ENCODE measurements at regions not wholly inside any gene's neighbourhood (a gene's known extent, or its start where the extent isn't known, plus 50 kb on each side); places are given as distances from the start of the nearest gene placed in this dataset.

- no peak for TF ChIP-seq CTCF (IDR thresholded peaks at IDR 0.05; ENCODE audit: insufficient read depth, low read length, poor library complexity, severe bottlenecking)
- no peaks in the 10 kb centered on the region for H3K27me3 ChIP-seq (ENCODE audit: control insufficient read depth, insufficient read depth, low read length)
- H3K4me3 ChIP-seq (ENCODE audit: low read depth, low read length) = no peak overlapping the region
- no peaks in the 10 kb centered on the region for H3K36me3 ChIP-seq (ENCODE audit: control insufficient read depth, insufficient read depth, low read length)
- no peak for DNase-seq (ENCODE audit: low read depth)
Measured at GRCh38 chr13:79646880-79647279, 165.9 kb downstream of the NDFIP2 start.

- Histone ChIP-seq H3K4me3 (ENCODE audit: low read depth, low read length) (no peak overlapping the region), H3K36me3 (ENCODE audit: control insufficient read depth, insufficient read depth, low read length) (no peaks in the 10 kb centered on the region), H3K27me3 (ENCODE audit: control insufficient read depth, insufficient read depth, low read length) (no peaks in the 10 kb centered on the region)
- no peak for TF ChIP-seq CTCF (IDR thresholded peaks at IDR 0.05; ENCODE audit: insufficient read depth, low read length, poor library complexity, severe bottlenecking)
- no peak for DNase-seq (ENCODE audit: low read depth)
Measured at GRCh38 chr13:79645569-79645968, 164.6 kb downstream of the NDFIP2 start.

GRCh38 chr13:79642596-79642995 lies 161.6 kb downstream of the NDFIP2 start:
- Histone ChIP-seq H3K4me3 (ENCODE audit: low read depth, low read length) (no peak overlapping the region), H3K36me3 (ENCODE audit: control insufficient read depth, insufficient read depth, low read length) (no peaks in the 10 kb centered on the region), H3K27me3 (ENCODE audit: control insufficient read depth, insufficient read depth, low read length) (no peaks in the 10 kb centered on the region)
- DNase-seq (ENCODE audit: low read depth) = no peak
- TF ChIP-seq CTCF (IDR thresholded peaks at IDR 0.05; ENCODE audit: insufficient read depth, low read length, poor library complexity, severe bottlenecking) = no peak

- Histone ChIP-seq H3K27me3 (ENCODE audit: control insufficient read depth, insufficient read depth, low read length) (no peaks in the 10 kb centered on the region), H3K4me3 (ENCODE audit: low read depth, low read length) (no peak overlapping the region), H3K36me3 (ENCODE audit: control insufficient read depth, insufficient read depth, low read length) (no peaks in the 10 kb centered on the region)
- DNase-seq (ENCODE audit: low read depth) = no peak
- TF ChIP-seq CTCF (IDR thresholded peaks at IDR 0.05; ENCODE audit: insufficient read depth, low read length, poor library complexity, severe bottlenecking) = no peak
Measured at GRCh38 chr13:79637133-79637763, 156.3 kb downstream of the NDFIP2 start.

GRCh38 chr13:79631051-79631659 lies 150.2 kb downstream of the NDFIP2 start:
- DNase-seq (ENCODE audit: low read depth) = peak; percentile 61
- H3K4me3 ChIP-seq (ENCODE audit: low read depth, low read length) = no peak overlapping the region

More at GRCh38 chr13:79631051-79631659, 150.2 kb downstream of the NDFIP2 start:
- H3K27me3 ChIP-seq (ENCODE audit: control insufficient read depth, insufficient read depth, low read length) = no peaks in the 10 kb centered on the region
- TF ChIP-seq CTCF (IDR thresholded peaks at IDR 0.05; ENCODE audit: insufficient read depth, low read length, poor library complexity, severe bottlenecking) = no peak
- H3K36me3 ChIP-seq (ENCODE audit: control insufficient read depth, insufficient read depth, low read length) = no peaks in the 10 kb centered on the region
